ENCODE measurements at regions not wholly inside any gene's neighbourhood (a gene's known extent, or its start where the extent isn't known, plus 50 kb on each side); places are given as distances from the start of the nearest gene placed in this dataset.

GRCh38 chr1:62997884-62998283, 214.0 kb downstream of the ATG4C start:
- H3K4me3 ChIP-seq (ENCODE audit: low read depth, low read length): no peak overlapping the region
- no peak for DNase-seq (ENCODE audit: low read depth)
- TF ChIP-seq, protein P1, sequence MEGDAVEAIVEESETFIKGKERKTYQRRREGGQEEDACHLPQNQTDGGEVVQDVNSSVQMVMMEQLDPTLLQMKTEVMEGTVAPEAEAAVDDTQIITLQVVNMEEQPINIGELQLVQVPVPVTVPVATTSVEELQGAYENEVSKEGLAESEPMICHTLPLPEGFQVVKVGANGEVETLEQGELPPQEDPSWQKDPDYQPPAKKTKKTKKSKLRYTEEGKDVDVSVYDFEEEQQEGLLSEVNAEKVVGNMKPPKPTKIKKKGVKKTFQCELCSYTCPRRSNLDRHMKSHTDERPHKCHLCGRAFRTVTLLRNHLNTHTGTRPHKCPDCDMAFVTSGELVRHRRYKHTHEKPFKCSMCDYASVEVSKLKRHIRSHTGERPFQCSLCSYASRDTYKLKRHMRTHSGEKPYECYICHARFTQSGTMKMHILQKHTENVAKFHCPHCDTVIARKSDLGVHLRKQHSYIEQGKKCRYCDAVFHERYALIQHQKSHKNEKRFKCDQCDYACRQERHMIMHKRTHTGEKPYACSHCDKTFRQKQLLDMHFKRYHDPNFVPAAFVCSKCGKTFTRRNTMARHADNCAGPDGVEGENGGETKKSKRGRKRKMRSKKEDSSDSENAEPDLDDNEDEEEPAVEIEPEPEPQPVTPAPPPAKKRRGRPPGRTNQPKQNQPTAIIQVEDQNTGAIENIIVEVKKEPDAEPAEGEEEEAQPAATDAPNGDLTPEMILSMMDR (IDR thresholded peaks at IDR 0.05; ENCODE audit: low read depth, low read length, missing control alignments): no peak

GRCh38 chr1:62998845-62999649, 215.1 kb downstream of the ATG4C start:
- TF ChIP-seq, protein P1 (IDR thresholded peaks at IDR 0.05; ENCODE audit: low read depth, low read length, missing control alignments): no peak
- DNase-seq (ENCODE audit: low read depth): no peak
- H3K4me3 ChIP-seq (ENCODE audit: low read depth, low read length): no peak overlapping the region

- no peak for DNase-seq (ENCODE audit: low read depth)
- TF ChIP-seq, protein P1 (IDR thresholded peaks at IDR 0.05; ENCODE audit: low read depth, low read length, missing control alignments): no peak
- no peak overlapping the region for H3K4me3 ChIP-seq (ENCODE audit: low read depth, low read length)
Observed at GRCh38 chr1:63000508-63000907, 216.6 kb downstream of the ATG4C start.

- no peak for DNase-seq (ENCODE audit: low read depth)
Observed at GRCh38 chr1:63004868-63005267, 220.9 kb downstream of the ATG4C start.

GRCh38 chr1:63005812-63006211, 221.9 kb downstream of the ATG4C start:
- DNase-seq (ENCODE audit: low read depth): no peak
- TF ChIP-seq, protein P1 (IDR thresholded peaks at IDR 0.05; ENCODE audit: low read depth, low read length, missing control alignments): no peak
- H3K4me3 ChIP-seq (ENCODE audit: low read depth, low read length): no peak overlapping the region

More at GRCh38 chr1:63004868-63005267, 220.9 kb downstream of the ATG4C start:
- H3K4me3 ChIP-seq (ENCODE audit: low read depth, low read length): no peak overlapping the region
- TF ChIP-seq, protein P1 (IDR thresholded peaks at IDR 0.05; ENCODE audit: low read depth, low read length, missing control alignments): no peak

DNA sequence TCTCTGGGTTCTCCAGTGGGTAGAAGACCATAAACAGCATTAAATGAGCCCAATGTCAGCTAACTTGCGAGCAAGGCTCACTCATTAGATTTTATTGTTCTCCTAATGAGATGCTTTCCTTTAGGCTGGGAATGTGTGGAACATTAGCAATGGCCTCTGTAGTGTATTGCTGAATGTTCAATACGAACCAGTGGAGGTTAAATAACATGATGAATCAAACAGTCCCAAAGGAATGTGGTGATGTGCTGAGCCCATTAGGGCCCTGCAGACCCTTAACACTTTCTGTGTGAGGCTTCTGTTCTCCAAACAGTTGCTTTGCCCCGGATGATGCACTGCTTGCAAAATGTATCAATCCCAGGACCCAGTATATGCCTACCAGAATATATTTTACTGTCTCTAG, 225.5 kb downstream of the ATG4C start:
- DNase-seq (ENCODE audit: low read depth): no peak
- TF ChIP-seq, protein P1 (IDR thresholded peaks at IDR 0.05; ENCODE audit: low read depth, low read length, missing control alignments): no peak
- H3K4me3 ChIP-seq (ENCODE audit: low read depth, low read length): no peak overlapping the region
